NCI-H2227 (cell line): ENCODE measurements at regions not wholly inside any gene's neighbourhood (a gene's known extent, or its start where the extent isn't known, plus 50 kb on each side); places are given as distances from the start of the nearest gene placed in this dataset.
"Not testable (repeated sequence)": the region's sequence is repeated elsewhere in the genome, so short reads cannot be mapped to it uniquely, and the experiment has no call there.

ENCODE experiments used
- DNase-seq: peaks from one replicate; lab custom pipeline; 2025; ENCODE audit not compliant: unreplicated experiment; lab: John Stamatoyannopoulos, UW

GRCh38 chr2:16209799-16210198 lies 269.4 kb downstream of the MYCN start:
- DNase-seq: no peak

GRCh38 chr2:16208921-16209320 lies 268.6 kb downstream of the MYCN start:
- DNase-seq: no peak

GRCh38 chr2:16208241-16208797 lies 268.0 kb downstream of the MYCN start:
- no peak for DNase-seq

- no peak for DNase-seq
Observed at GRCh38 chr2:16207611-16208010, 267.3 kb downstream of the MYCN start.

- DNase-seq: no peak
Observed at GRCh38 chr2:16207151-16207550, 266.8 kb downstream of the MYCN start.

- DNase-seq: no peak
Observed at GRCh38 chr2:16206191-16206944, 266.0 kb downstream of the MYCN start.

GRCh38 chr2:16205631-16206030 lies 265.3 kb downstream of the MYCN start:
- DNase-seq: no peak

- DNase-seq: no peak
Observed at GRCh38 chr2:16204886-16205620, 264.7 kb downstream of the MYCN start.

GRCh38 chr2:16204251-16204650 lies 263.9 kb downstream of the MYCN start:
- no peak for DNase-seq

- DNase-seq: no peak
Observed at GRCh38 chr2:16203691-16204090, 263.3 kb downstream of the MYCN start.

- no peak for DNase-seq
Observed at GRCh38 chr2:16203069-16203468, 262.7 kb downstream of the MYCN start.

GRCh38 chr2:16202266-16203020 lies 262.1 kb downstream of the MYCN start:
- DNase-seq: no peak

- no peak for DNase-seq
Observed at GRCh38 chr2:16201848-16202247, 261.5 kb downstream of the MYCN start.

- DNase-seq: no peak
Observed at GRCh38 chr2:16200554-16201193, 260.3 kb downstream of the MYCN start.

GRCh38 chr2:16199882-16200553 lies 259.7 kb downstream of the MYCN start:
- no peak for DNase-seq

- DNase-seq: not testable (repeated sequence)
Observed at GRCh38 chr2:16199241-16199640, 258.9 kb downstream of the MYCN start.

GRCh38 chr2:16198166-16198912 lies 258.0 kb downstream of the MYCN start:
- no peak for DNase-seq

GRCh38 chr2:16197504-16198147 lies 257.3 kb downstream of the MYCN start:
- DNase-seq: no peak
